HG03196 (cell line): ENCODE measurements at regions not wholly inside any gene's neighbourhood (a gene's known extent, or its start where the extent isn't known, plus 50 kb on each side); places are given as distances from the start of the nearest gene placed in this dataset.

Source experiments
- ATAC-seq: cut with Tn5 transposase; IDR thresholded peaks from one replicate; pipeline ENCODE4 v1.9.1; 2021; ENCODE audit not compliant: unreplicated experiment

DNA sequence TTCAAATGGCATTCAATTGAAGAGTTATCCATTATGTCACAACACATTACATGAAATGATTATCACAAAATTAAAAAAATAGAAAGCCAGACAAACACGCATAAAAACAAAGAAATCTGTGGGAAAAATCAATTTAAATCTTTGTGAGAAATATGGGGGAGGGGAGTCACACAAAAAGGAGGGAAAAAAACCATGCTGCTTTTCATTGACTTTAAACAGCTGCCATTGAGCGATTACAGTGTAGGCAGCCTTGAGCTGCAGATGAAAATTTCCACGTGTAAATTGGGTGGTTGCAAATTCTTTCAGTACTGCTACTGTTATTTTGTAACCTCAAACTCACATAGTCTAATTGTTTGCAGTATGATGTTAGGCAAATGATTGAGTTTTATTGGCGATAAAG is 889.9 kb upstream of the PHF14 start:
- no peak for ATAC-seq

DNA sequence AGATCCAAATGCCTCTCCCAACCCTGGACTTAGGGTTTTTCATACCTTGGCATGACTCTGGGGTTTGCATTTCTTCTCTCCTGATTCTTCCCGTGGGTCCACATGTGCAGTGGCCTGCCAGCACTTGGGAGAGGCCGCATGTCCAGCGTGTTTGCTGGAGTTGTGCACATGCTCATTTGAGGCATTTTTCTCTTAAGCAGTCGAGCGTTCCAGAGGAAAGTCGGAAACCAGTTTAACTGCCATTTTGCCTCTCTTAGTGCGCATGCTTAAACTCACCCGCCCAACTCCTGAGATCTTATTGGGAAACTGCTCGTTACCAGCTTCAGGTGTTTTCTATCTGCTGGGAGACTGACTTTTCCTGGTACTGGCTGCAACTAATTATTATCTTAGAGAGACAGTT is 888.4 kb upstream of the PHF14 start:
- ATAC-seq = no peak

DNA sequence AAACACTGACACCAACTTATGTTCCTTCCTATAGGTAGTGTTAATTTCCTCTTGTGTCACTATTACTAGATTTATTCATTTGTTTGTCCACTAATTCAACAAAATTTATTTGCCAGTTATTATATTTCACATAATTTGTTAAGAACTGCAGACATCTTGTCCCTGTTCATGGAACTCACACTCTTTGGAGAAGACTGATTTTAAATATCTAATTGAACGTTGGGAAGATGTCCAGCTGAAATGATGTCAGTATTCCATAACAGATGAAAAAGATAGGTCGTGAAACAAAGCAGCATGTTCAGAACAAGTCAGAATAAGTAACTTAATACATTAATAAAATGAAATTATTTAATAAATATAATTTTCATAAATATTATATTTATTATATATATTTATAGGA is 873.1 kb upstream of the PHF14 start:
- no peak for ATAC-seq

DNA sequence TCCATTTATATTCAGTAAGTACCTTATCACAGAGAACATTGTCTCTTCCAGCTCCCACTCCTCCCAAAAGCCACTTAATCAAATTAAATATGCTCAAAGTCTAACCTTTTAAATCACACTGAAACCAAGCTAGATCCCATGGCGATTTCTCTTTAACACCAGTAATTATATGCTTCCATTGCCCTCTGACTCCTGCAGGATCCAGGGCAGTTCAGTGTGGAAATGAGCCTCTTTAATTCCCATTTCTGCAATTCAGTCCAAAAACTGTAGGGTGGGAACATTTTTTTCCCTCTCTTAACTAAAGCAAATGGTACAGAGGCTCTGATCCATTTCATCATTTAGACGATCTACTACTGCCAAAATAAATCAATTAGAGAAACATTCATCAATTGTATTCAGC is 872.3 kb upstream of the PHF14 start:
- no peak for ATAC-seq

DNA sequence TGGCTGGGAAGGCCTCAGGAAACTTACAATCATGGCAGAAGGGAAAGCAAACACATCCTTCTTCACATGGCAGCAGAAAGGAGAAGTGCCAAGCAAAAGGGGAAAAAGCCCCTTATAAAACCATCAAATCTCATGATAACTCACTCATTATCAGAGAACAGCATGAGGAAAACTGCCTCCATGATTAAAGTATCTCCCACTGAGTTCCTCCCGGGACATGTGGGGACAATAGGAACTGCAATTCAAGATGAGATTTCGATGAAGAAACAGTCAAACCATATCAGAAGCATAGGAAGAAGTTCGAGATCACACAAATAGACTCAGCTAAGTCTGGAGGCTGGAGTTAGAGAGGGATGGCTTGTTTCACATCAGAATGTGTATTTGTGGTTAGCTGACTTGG is 869.4 kb upstream of the PHF14 start:
- no peak for ATAC-seq

DNA sequence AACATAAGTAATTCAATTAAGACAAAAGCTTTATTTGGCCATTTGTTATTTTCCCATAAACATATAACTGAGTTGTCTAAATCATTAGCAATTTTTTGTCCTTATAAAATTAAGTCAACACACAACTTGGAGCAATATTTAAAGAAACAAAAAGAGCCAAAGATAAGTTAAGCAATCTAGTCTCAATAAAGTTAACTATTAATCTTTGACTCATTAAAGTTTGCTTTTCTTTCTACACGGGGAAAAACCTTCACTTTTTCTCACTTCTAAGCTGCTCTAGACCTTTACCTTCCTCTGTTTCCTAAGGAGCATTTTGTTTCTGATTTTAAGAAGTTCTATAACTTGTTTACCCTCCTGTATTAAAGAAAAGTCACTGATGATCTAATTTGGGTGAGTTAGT is 867.1 kb upstream of the PHF14 start:
- no peak for ATAC-seq

DNA sequence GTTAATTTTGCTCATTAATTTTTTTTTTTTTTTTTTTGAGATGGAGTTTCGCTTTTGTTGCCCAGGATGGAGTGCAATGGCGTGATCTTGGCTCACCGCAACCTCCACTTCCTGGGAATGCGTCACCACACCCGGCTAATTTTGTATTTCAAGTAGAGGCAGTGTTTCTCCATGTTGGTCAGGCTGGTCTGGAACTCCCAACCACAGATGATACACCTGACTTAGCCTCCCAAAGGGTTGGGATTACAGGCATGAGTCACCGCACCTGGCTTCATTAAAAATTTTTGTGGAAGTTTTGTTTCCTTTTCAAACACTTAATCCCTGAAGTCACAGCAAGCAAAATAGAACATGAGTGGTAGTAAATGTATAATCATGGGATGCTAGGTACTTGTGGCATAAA is 857.2 kb upstream of the PHF14 start:
- no peak for ATAC-seq

DNA sequence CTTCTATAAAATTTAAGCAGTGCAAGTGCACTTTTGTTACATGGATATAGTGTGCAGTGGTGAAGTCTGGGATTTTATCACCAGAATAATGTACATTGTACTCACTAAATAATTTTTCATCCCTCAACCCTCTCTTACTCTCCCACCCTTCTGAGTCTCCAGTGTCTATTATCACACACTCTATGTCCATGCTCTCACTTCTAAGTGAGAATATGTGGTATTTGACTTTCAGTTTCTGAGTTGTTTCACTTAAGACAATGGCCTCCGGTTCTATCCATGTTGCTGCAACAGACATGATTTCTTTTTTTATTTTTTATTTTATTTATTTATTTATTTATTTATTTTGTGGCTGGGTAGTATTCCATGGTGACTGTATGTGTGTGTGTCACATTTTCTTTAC is 855.9 kb upstream of the PHF14 start:
- ATAC-seq = no peak

DNA sequence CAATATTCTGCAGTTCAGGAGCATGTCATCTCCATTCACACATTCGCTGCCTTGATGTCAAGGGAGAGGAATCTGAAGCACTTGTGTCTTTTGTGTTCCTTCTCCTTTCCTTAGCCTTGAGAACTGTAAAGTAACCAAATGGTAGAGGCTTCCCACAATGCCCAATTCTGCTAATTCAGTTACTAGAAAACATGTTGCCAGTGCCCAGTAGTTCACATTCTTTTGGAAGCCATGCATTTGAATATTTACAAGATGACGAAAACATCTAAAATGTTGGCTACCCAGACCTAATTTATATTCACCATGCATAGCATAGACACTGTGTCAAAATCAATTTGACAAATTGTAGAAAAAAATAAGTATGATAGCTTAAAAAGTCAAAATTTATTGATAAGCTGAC is 852.7 kb upstream of the PHF14 start:
- no peak for ATAC-seq

DNA sequence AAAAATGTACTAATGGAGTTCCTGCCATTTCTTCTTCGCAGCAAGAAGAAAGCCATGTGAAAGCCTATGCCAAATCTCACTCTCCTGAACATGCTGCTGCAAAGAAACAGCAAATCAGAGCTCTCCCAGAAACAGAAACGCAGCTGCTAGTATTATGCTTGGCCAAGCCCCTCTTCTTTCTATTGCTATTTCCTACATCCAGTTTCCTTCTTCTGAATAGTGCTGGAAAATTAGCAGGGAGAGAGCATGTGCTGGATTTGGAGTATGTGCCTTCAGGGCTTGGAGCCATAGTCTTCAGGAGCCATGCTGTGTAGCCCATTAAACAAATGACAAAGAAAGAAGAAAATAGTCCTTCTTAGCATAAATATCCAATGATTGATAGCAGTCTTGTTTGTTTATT is 852.0 kb upstream of the PHF14 start:
- no peak for ATAC-seq

DNA sequence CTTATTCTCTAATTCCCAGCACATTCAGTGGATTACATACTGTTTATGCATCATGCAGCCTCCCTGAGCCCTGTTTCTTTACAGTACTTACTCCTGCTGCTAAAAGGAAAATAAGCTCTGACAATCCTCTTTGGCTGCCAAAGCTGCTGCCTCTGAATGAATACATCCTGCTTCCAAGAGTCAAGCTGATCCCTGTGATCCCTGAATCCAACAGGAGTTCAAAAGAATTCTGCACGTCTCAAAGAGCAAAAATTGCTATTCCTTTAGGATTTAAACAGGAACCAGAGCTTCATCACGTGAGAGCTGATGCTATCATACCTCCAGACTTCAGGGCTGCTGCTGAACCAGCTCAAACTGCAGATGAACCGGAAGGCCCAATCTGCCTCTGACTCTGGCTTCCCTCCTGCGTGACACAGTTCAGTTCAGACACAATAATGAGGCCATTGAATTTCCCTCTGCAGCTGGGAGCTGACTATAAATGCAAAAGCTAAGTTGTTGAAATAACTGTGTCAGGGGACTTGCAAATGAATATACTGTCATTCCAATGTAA is 851.0 kb upstream of the PHF14 start:
- ATAC-seq = no peak

DNA sequence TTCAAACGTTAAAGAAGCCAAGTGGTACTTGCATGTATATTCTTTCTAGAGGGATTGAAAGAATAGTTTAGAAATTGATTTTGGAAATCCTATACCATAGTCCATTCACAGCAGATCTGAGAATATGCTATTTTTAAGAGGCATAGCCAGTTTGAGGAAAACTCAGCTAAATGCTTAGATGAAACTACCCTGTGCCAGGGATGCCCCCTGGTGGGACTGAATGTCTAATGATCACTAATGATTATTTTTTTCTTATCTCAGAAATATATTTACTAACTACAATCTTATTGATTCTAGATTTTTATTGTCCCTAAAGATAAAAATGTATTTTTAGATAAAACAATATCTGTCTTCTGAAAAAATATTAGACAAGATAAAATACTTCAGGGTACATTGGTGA is 844.9 kb upstream of the PHF14 start:
- ATAC-seq = no peak

DNA sequence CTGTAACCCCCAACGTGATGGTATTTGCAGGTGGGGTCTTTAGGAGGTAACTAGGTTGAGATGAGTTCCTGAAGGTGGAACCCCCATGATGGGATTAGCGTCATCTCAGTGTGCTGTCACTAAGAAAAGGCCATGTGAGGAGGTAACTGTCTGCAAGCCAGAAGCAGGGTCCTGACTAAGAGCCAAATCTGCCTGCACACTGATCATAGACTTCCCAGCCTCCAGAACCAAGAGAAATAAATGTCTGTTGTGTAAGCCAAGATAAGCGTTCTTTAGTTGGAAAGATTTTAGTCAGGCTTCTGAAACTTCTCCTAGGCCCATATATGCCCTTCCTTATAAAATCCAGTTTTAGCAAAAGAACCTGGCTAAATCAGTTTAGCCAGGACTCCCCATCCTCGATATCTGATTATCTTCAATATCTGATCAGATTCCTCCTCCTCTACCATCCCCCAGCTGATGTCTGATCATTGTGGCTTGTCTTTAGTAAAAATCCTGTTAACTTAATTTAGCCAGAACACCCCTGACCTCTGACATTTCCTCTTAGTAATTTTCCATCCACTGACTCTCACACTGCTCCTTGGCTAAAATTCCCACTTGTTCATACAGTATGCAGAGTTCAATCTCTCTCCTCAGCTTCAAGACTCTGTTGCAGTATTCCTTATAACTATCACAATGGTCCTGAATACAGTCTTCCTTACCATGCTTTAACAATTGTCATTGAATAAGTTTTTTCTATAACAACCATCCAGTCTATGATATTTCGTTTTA is 835.4 kb upstream of the PHF14 start:
- ATAC-seq = no peak

DNA sequence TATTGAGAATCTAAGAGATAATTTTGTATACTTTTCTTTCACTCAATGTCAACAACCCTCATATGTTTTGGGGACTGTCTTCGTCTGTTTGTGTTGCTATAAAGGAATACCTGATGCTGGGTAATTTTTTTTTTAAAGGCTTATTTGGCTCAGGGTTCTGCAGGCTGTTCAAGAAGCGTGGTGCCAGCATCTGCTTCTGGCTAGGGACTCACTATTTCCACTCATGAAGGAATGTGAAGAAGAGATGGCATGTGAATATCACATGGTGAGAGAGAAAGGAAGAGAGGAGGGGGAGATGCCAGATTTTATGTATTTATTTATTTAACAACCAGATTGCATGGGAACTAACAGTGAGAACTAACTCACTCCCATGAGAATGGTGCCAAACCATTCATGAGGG is 827.4 kb upstream of the PHF14 start:
- no peak for ATAC-seq

DNA sequence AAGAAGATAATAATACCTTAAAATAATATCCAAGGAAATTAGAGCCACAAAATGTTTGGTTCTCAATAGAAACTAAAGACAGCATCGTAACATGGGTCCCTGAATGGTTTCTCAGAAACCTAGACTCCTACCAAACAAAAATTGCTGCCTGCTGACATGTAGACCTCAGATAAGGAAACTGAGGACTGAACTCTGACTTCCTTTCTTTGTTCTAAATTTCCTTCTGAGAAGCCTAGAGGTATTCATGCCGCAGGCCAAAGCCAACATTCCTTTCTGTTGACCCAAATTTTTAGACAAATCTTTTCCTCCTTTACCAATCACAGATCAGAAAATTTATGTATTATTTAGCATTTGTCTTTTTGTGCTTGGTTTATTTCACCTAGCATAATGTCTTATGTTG is 816.7 kb upstream of the PHF14 start:
- ATAC-seq = no peak

DNA sequence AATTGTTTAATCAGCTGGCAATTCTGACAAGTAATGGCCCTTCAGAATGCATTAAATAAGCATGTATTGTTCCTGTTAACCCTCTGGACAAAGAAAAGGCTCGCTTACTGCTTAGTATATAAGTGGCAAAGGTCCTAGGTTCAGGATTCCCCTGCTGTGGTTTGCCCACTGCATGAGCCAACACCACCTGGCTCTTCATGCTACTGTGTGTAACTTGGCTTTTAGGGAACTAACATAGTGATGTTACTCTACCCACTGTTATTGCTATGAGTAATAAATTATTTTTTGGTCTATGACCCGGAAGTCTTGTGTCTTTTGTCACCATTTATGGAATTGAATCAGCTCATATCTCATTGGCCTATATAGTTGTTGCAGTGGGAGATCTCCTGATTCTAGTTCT is 791.7 kb upstream of the PHF14 start:
- ATAC-seq = no peak

DNA sequence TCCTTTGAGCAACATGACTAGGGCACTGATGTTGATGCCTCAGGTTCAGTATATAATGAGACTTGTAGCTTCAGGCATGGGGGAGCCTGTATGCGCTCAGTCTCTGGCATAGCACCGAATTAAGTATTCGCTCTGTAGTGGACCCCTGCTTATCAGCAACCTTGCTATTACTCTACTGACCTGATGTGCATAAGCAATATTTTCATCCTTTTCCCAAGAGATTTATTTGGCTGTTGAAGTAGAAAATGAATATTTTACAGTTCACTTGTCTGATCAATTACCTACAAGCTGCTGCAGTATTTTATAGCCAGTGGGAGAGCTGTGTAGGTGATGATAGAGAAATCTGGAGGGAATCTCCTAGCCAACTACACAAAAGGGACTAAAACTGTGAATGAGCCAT is 781.6 kb upstream of the PHF14 start:
- ATAC-seq = no peak

DNA sequence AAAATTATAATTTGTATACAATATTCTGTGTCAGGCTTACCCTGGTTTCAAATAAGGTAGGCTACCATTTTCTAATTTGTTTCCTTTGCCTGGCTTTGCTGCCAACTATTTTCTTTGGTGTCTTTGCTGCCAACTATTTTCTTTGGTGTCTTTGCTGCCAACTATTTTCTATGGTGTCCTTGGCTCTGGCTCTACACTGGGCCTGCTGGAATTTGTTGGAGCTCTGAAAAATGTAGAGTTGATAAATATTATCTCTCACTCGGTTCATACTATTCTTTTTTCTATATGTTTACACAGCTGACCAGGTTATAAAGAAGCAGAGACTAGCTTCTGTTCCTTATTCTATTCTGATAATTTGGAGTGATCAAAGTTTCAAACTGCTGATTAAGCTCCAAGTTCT is 768.0 kb upstream of the PHF14 start:
- ATAC-seq = no peak

DNA sequence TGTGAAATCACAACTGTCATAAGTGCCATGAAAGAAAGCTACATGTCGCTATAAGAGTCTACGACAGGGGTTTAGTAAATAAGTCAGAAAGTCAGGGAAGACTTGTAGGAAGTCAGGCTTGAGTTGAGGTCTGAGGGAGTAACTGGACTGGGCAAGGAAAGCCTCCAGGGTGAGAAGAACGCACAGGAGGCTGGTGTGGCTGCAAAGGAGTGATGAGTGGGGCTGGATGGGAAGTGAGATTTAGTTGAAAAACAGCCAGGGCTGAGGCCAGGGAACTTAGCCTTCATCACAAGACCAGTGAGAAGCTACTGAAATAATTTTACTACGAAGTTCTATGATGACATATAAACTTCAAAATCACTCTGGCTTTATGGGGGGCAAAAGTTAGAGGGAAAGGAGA is 763.7 kb upstream of the PHF14 start:
- ATAC-seq = no peak

DNA sequence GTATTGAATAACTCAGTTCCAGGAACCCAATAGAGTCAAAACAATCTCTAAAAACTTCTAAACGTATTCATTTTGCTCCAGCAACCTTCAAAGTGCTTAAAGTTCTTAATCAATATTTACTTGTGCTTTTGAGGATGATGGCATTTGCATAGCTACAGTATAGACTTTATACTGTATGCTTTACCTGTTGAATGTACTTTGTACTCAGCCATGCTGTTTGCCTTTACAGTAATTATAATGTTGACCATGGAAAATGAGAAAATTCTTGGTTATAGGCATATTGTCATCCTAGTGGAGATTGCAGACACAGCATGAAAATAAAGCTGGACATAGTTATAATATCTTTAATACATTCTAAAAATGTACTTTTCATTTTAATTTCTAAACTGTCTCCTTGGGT is 762.7 kb upstream of the PHF14 start:
- ATAC-seq = no peak

DNA sequence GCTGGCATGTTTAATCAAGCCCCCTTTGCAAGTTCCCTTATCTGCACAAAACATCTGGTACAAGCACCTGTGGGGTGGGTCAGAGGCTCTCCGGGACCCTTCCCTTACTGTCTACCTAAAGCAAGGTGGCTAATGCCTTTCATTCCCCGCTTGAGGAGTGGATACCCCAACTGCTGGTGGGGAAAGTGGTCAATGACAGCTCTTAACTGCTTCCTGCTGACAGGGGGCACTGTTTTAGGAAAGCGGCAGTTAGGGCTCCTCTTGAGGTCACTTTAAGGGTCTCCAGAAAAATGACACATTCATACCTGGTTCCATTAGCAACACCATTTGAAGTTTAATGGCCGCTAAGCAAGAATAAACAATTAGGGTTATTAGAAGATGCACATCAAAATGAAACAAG is 761.8 kb upstream of the PHF14 start:
- no peak for ATAC-seq

DNA sequence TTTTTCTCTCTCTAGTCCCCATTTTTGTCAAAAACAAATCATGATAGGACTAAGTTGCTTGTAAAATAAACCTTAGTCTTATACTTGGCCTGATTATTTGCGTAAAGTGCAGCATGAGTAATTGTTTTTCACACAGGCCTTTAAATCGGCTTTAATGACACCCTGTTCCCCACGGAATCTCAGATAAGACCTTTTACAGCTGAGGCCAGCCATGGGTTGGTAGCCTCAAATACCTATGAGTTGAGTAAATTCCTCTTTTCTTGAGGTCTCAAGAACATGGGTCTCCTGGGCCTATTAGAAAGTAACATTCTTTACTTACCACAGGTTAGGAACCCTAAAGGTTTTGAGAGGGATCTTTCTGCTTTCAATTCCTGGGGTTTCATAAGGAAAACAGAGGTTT is 761.0 kb upstream of the PHF14 start:
- no peak for ATAC-seq

DNA sequence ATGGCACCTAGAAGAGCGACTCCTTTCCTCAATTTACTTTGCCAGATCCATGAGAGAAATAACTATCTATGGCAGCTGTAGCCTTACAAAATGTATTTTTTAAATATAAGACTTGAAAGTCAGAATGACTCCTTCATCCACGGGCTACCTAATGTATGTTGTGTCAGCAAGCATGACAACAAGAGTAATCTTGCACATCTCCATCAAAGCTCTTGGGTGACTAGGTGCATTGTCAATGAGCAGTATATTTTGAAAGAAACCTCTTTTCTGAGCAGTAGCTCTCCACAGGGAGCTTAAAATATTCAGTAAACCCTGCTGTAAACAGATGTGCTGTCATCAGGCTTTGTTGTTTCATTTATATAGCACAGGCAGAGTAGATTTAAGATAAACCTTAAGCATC is 757.2 kb upstream of the PHF14 start:
- no peak for ATAC-seq
